Colon (tissue), 2 donors: ENCODE measurements at regions not wholly inside any gene's neighbourhood (a gene's known extent, or its start where the extent isn't known, plus 50 kb on each side); places are given as distances from the start of the nearest gene placed in this dataset.

ENCODE experiments used
- FAIRE-seq: peaks from 2 replicates; lab custom pipeline; 2012; peaks lifted over from hg19 to GRCh38; lab: Jason Lieb, UNC
- donor health status: control.
- donor health status: control.

DNA sequence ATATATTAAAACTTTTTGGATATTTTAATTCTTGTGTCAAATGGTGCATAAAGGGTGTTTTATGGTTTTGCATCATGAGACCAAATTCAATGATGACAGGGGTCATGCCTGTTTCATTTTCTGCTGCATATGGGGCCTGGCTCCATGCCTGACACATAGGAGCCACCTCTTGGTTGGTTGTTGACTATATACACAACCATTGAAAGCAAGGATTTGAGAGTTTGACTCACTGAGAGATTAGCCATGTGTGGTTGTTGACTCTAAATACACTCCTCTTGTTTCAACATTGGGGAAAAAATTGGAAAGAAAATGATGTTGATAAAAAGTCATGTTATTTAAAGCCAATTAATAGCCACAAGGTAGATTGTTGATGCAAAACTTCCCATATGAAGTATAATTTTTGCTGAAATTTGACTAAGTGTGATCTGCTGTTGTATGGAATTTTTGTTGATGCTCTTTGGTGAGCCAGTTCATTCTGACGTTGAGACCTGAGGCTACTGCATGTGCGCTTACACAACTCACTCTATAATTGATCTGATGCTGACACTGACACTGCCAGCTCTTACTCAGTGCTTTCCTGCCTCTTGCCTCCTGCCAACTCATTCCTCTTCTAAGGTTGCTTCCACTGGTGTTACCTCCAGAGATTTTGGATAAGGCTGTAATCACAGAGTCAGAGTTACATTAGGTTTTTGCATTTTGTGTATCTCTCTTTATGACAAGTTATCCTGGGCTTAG lies 446.2 kb upstream of the SLC14A2 start:
- FAIRE-seq: no peak

- FAIRE-seq: no peak
Measured at GRCh38 chr18:45169610-45170009, 445.7 kb upstream of the SLC14A2 start.

DNA sequence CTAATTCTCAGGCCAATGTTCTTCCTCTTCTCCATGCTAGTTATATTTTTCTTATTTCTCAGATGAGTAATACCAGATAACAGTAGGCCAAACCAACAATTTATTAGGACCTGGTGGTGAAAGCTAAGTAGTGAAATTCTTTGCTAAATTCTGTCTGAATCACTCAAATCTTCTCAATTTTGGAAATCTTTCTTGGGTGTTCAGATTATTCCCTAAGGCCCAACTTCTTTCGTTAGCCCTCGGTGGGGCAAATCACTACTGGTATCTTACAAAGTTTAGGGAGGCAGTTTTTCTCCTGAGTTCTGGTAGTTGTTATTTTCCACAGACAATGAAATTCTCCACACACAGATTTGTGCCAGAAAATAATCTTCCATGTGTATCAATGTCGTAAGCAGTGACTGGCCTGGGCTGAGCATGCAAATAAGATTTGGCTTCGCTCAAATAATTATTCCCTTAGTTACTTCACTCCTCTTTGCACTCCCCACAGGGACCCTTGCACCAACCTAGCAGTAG lies 443.5 kb upstream of the SLC14A2 start:
- FAIRE-seq: no peak

DNA sequence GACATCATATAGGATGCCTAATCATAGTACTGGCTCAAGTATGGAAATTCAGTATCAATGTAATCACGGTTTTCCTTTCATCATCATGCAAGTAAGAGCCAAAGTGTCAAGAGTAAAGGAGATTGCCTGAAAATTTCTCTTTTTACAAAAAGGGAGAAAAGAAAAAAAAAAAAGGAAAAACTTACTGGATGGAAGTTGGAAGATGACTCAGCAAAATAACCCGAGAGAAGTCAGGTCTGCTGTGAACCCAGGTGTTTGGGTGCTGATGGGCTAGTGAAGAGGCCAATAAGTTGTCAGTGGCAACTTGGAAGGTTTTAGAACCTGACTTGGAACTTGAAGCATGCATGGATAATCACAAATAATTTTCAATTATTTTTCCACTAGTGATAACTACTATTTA lies 441.9 kb upstream of the SLC14A2 start:
- no peak for FAIRE-seq

- no peak for FAIRE-seq
Measured at GRCh38 chr18:45173799-45174519, 441.3 kb upstream of the SLC14A2 start.

DNA sequence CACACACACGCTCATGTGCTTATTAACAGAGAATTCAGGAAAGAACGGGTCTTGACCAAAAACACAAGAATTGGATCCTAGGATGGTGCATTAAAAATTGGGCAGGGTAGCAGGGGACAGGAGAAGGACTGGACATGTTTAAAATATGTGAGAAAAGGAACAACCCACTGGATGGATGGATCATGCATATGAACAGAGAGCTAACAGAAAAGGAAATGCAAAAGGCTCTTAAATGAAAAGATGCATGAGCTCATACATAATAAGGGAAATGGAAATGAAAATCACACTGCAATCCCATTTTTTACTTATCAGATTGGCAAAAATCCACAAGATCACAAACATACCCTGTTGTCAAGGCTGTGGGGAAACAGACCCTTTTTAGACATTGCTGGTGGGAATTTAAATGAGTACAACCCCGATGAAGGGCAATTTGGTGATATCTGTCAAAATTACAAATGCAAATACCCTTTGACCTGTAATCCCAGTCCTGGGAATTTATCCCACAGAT lies 440.6 kb upstream of the SLC14A2 start:
- FAIRE-seq: no peak

DNA sequence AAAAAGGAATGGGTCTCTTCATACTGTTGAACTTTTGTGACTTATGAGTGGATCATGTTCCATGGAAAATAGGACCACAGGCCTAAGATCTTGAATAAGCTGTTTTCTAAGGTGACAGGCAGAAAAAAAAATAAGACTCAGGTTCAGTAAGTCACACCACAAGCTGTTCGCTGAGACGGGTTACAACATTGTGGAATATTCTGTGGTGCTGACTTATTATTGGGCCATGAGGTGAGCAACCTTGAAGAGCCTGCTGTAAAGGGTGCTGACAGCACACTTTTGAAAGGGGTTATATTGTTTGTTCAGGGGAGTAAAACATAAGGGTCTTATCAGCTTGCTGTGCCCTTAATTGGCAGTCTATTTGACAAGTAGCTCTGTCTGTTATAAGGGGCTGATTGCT lies 439.8 kb upstream of the SLC14A2 start:
- no peak for FAIRE-seq

- no peak for FAIRE-seq
Measured at GRCh38 chr18:45186832-45187231, 428.4 kb upstream of the SLC14A2 start.

- no peak for FAIRE-seq
Measured at GRCh38 chr18:45191795-45192194, 423.5 kb upstream of the SLC14A2 start.

- no peak for FAIRE-seq
Measured at GRCh38 chr18:45197526-45197970, 417.7 kb upstream of the SLC14A2 start.

- FAIRE-seq: no peak
Measured at GRCh38 chr18:45198526-45198925, 416.8 kb upstream of the SLC14A2 start.

- no peak for FAIRE-seq
Measured at GRCh38 chr18:45201029-45201428, 414.2 kb upstream of the SLC14A2 start.

GRCh38 chr18:45201489-45201888 lies 413.8 kb upstream of the SLC14A2 start:
- no peak for FAIRE-seq

GRCh38 chr18:45202061-45202460 lies 413.2 kb upstream of the SLC14A2 start:
- FAIRE-seq: no peak

GRCh38 chr18:45203677-45204076 lies 411.6 kb upstream of the SLC14A2 start:
- no peak for FAIRE-seq

GRCh38 chr18:45207328-45207727 lies 407.9 kb upstream of the SLC14A2 start:
- FAIRE-seq: no peak

- no peak for FAIRE-seq
Measured at GRCh38 chr18:45208164-45208563, 407.1 kb upstream of the SLC14A2 start.

DNA sequence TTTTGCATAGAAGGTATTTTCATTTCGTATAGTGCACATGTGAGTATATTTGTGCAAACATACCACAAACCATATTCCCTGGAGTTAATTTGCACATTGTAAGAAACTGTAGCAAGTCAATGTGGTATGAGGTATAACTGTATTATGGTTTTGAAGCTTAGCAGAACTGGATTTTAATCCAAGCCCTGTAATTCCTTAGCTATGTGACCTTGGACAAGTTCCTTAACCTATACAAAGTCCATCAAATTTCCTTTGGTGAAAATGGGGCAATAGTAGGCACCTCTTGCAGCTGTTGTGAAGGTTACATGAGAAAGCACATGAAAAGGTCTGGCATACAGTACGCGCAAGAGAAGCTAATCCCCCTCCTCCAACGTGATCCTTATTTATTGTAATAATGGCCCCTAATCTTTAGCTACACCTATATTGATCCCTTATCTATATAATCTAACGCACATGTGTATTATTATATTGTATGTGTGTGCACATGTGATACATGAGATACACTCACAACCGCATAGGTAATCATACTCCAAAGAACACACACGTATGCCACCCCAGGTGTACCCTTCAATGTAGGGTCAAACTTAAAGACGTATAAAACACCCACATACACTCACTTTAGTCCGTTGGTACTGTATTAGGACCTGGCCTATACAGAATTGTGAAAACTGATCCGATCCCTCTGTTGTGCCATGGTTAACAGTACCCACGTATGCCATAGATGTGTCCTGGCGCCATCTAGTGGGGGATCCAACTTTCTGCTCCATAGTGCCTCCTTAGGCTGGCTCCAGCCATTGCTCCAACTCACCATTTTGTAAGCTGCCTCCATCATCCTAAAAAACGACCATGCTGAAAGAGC lies 402.9 kb upstream of the SLC14A2 start:
- no peak for FAIRE-seq

DNA sequence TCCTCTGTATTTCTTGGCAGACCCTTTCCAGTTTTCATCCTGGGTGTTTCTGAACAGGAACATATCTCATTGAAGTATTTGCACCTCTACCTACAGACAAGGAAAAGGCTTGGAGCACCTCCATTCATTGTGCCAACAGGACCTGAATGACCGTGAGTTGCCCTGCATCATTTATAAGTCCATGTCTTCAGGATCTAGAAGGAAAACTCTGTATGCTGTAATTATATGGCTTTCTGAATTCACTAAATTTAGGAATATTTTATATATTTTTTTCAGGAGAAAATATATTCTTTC lies 402.3 kb upstream of the SLC14A2 start:
- FAIRE-seq: no peak

DNA sequence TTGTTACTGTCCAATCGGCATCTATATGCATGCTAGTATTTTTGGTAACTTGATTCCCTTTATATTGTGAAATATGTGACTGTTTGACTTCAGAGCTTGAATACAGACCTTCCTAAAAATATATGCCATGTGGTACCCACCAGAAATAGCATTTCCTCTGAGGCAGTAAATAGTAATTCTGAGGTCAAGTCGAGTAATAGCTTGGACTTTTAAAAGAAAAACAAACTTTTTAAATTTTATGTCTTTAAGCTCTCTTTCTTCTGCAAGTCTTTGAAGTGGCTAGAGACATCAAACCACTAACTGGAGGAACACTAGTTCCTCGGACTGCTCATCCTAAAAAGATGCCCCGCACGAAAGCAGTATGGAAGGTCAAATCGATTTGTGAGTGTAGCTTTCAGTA lies 396.8 kb upstream of the SLC14A2 start:
- no peak for FAIRE-seq

- FAIRE-seq: no peak
Measured at GRCh38 chr18:45221363-45221762, 393.9 kb upstream of the SLC14A2 start.

DNA sequence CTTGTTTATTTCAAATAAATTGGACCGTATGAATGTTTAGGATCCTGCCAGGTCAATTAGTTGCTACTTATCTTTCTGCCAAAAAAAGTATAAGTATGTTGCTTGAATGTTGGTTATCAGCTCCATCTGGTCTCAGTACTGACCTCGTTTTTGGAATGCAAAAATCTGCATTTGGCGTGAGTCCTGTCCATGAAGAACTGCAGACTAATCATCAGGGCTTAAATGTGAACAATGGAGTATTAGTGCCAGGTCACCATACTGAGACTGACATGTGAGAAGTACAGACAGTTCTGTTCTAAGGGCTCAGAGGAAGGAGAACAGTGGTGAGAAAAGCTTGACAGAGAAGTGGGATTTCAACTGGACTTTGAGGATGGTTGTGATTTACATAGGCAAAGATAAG lies 393.1 kb upstream of the SLC14A2 start:
- no peak for FAIRE-seq
